ENCODE measurements at regions not wholly inside any gene's neighbourhood (a gene's known extent, or its start where the extent isn't known, plus 50 kb on each side); places are given as distances from the start of the nearest gene placed in this dataset.

- H3K27ac ChIP-seq (ENCODE audit: low read depth in 1 of 2, low read length in 1 of 2) = no peak overlapping the region
- ATAC-seq (ENCODE audit: insufficient read depth, low FRiP score) = no peak
- 45 to 64% methylated on average over 5 of the region's 5 CpGs for WGBS, 2 donors
- H3K27me3 ChIP-seq (ENCODE audit: control insufficient read depth in 3 of 3, insufficient read depth in 3 of 3, low read length in 2 of 3) = no peaks in the 10 kb centered on the region
- peaks cover 0 to 8% (median 0%) of the 10 kb centered on the region in 4 donors for H3K9me3 ChIP-seq (ENCODE audit: control insufficient read depth in 4 of 4, insufficient read depth in 3 of 4, low read length in 3 of 4)
- H3K4me3 ChIP-seq = no peak overlapping the region
- DNase-seq = no peak
- no peaks in the 10 kb centered on the region for H3K4me1 ChIP-seq (ENCODE audit: control insufficient read depth in 5 of 5, insufficient read depth in 5 of 5, low read length in 5 of 5)
- H3K36me3 ChIP-seq (ENCODE audit: control insufficient read depth in 4 of 4, insufficient read depth in 4 of 4, low read length in 4 of 4) = no peaks in the 10 kb centered on the region
- H3K9ac ChIP-seq (ENCODE audit: insufficient read depth in 1 of 2, low read length in 2 of 2) = no peak overlapping the region
- TF ChIP-seq, protein P1, sequence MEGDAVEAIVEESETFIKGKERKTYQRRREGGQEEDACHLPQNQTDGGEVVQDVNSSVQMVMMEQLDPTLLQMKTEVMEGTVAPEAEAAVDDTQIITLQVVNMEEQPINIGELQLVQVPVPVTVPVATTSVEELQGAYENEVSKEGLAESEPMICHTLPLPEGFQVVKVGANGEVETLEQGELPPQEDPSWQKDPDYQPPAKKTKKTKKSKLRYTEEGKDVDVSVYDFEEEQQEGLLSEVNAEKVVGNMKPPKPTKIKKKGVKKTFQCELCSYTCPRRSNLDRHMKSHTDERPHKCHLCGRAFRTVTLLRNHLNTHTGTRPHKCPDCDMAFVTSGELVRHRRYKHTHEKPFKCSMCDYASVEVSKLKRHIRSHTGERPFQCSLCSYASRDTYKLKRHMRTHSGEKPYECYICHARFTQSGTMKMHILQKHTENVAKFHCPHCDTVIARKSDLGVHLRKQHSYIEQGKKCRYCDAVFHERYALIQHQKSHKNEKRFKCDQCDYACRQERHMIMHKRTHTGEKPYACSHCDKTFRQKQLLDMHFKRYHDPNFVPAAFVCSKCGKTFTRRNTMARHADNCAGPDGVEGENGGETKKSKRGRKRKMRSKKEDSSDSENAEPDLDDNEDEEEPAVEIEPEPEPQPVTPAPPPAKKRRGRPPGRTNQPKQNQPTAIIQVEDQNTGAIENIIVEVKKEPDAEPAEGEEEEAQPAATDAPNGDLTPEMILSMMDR (IDR thresholded peaks at IDR 0.05; ENCODE audit: control extremely low read depth, extremely low read depth) = no peak
Observed at GRCh38 chr14:106679776-106680175, 1153.4 kb downstream of the TMEM121 start.

- H3K9me3 ChIP-seq (ENCODE audit: control insufficient read depth in 4 of 4, insufficient read depth in 3 of 4, low read length in 3 of 4) = peaks cover 0 to 8% (median 0%) of the 10 kb centered on the region in 4 donors
- TF ChIP-seq, protein P1 (IDR thresholded peaks at IDR 0.05; ENCODE audit: control extremely low read depth, extremely low read depth) = no peak
- H3K9ac ChIP-seq (ENCODE audit: insufficient read depth in 1 of 2, low read length in 2 of 2) = no peak overlapping the region
- DNase-seq (no peak), ATAC-seq (ENCODE audit: insufficient read depth, low FRiP score) (no peak)
- no peaks in the 10 kb centered on the region for H3K4me1 ChIP-seq (ENCODE audit: control insufficient read depth in 5 of 5, insufficient read depth in 5 of 5, low read length in 5 of 5)
- no peaks in the 10 kb centered on the region for H3K27me3 ChIP-seq (ENCODE audit: control insufficient read depth in 3 of 3, insufficient read depth in 3 of 3, low read length in 2 of 3)
- 78 to 87% methylated on average over 8 of the region's 8 CpGs for WGBS, 2 donors
- H3K4me3 ChIP-seq = no peak overlapping the region
- H3K27ac ChIP-seq (ENCODE audit: low read depth in 1 of 2, low read length in 1 of 2) = no peak overlapping the region
- H3K36me3 ChIP-seq (ENCODE audit: control insufficient read depth in 4 of 4, insufficient read depth in 4 of 4, low read length in 4 of 4) = no peaks in the 10 kb centered on the region
Observed at GRCh38 chr14:106681161-106681560, 1154.8 kb downstream of the TMEM121 start.

- Histone ChIP-seq H3K27ac (ENCODE audit: low read depth in 1 of 2, low read length in 1 of 2) (no peak overlapping the region), H3K4me3 (no peak overlapping the region), H3K4me1 (ENCODE audit: control insufficient read depth in 5 of 5, insufficient read depth in 5 of 5, low read length in 5 of 5) (no peaks in the 10 kb centered on the region), H3K9me3 (ENCODE audit: control insufficient read depth in 4 of 4, insufficient read depth in 3 of 4, low read length in 3 of 4) (peaks cover 0 to 8% (median under 1%) of the 10 kb centered on the region in 4 donors), H3K27me3 (ENCODE audit: control insufficient read depth in 3 of 3, insufficient read depth in 3 of 3, low read length in 2 of 3) (no peaks in the 10 kb centered on the region), H3K9ac (ENCODE audit: insufficient read depth in 1 of 2, low read length in 2 of 2) (no peak overlapping the region), H3K36me3 (ENCODE audit: control insufficient read depth in 4 of 4, insufficient read depth in 4 of 4, low read length in 4 of 4) (no peaks in the 10 kb centered on the region)
- DNase-seq = no peak
- WGBS, 2 donors = 41 to 43% methylated on average over 2 of the region's 2 CpGs
- no peak for ATAC-seq (ENCODE audit: insufficient read depth, low FRiP score)
- TF ChIP-seq, protein P1 (IDR thresholded peaks at IDR 0.05; ENCODE audit: control extremely low read depth, extremely low read depth) = no peak
Observed at GRCh38 chr14:106681568-106681967, 1155.2 kb downstream of the TMEM121 start.

DNA sequence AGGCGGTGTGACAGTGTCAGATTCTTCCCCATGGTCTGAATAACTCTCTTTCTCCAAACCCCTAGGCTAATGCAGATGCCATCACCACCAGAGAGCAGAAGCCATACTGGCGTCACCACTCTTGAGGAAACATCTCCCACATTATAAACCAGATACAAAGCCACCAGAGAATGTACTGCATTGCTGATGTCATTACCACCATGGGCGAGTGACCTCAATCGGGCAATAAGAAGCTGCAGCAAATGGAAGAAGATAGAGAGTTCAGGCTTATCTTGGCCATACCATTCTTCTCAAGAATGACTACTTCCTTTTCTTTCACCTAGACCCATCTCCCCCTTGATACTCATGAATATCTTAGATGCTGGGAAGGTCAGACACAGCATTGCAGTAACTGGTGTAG, 1157.2 kb downstream of the TMEM121 start:
- Histone ChIP-seq H3K27me3 (ENCODE audit: control insufficient read depth in 3 of 3, insufficient read depth in 3 of 3, low read length in 2 of 3) (peaks cover 0 to 5% (median 0%) of the 10 kb centered on the region in 3 donors), H3K36me3 (ENCODE audit: control insufficient read depth in 4 of 4, insufficient read depth in 4 of 4, low read length in 4 of 4) (no peaks in the 10 kb centered on the region), H3K27ac (ENCODE audit: low read depth in 1 of 2, low read length in 1 of 2) (no peak overlapping the region), H3K9me3 (ENCODE audit: control insufficient read depth in 4 of 4, insufficient read depth in 3 of 4, low read length in 3 of 4) (peaks cover 0 to 11% (median under 1%) of the 10 kb centered on the region in 4 donors), H3K4me3 (no peak overlapping the region), H3K9ac (ENCODE audit: insufficient read depth in 1 of 2, low read length in 2 of 2) (no peak overlapping the region), H3K4me1 (ENCODE audit: control insufficient read depth in 5 of 5, insufficient read depth in 5 of 5, low read length in 5 of 5) (no peaks in the 10 kb centered on the region)
- ATAC-seq (ENCODE audit: insufficient read depth, low FRiP score) = no peak
- 61 to 71% methylated on average over 4 of the region's 4 CpGs for WGBS, 2 donors
- DNase-seq = no peak
- TF ChIP-seq, protein P1 (IDR thresholded peaks at IDR 0.05; ENCODE audit: control extremely low read depth, extremely low read depth) = no peak
